ENCODE measurements at regions not wholly inside any gene's neighbourhood (a gene's known extent, or its start where the extent isn't known, plus 50 kb on each side); places are given as distances from the start of the nearest gene placed in this dataset.

DNA sequence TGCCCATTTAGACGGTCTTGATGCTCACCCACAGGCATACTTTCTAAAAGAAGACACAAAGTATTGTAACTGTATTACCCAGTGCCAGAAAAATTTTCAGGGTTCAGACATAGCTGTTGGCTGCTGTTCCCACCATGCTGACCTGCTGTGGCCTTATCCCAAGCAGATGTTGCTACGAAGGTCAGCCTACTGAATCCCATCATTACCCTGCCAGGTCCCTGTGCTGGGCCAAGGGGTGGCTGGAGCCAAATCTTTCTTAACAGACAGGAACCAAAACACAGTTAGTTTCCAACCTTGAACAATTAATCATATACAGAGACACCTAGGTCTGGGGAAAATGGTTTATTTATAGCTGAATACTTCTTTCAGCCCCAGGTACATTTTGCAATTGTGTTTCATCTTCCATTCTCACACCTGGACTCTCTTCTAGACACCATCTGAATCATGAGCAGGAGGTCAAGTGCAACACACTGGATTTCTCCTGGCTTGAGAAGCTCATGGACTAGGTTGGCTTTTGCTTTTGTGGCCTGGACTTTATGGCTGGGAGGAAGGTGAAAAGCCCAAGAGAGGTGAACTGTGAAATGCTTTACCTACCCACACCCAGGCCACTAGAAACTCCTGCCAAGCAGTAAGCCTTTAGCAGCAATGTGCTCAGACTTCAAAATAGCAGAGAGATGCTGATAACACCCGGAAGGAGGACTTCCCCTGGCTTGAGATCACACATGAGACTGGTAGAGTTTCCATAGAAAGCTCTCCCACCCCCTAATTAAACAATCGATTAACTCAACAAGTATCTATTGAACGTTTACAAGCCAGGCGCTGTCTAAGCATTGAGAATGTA, 150.1 kb downstream of the SUDS3 start:
- Mint-ChIP-seq H3K9me3 (no peaks in the 10 kb centered on the region), H3K36me3 (ENCODE audit: low read depth) (no peaks in the 10 kb centered on the region), H3K27ac (no peak overlapping the region), H3K27me3 (ENCODE audit: insufficient read depth) (peaks cover 3% of the 10 kb centered on the region), H3K4me1 (peaks cover 3% of the 10 kb centered on the region), H3K4me3 (no peak overlapping the region)
- Histone ChIP-seq H3K9ac (ENCODE audit: extremely low read depth, low read length, poor library complexity, severe bottlenecking) (no peak overlapping the region), H3K27ac (ENCODE audit: low read depth, low read length) (no peak overlapping the region), H3K4me3 (ENCODE audit: low read length) (no peak overlapping the region), H3K36me3 (ENCODE audit: control insufficient read depth, insufficient read depth, low read length) (no peaks in the 10 kb centered on the region), H3K4me1 (ENCODE audit: control insufficient read depth, insufficient read depth, low read length) (no peaks in the 10 kb centered on the region), H3K27me3 (ENCODE audit: control insufficient read depth, insufficient read depth, low read length, poor library complexity, severe bottlenecking) (no peaks in the 10 kb centered on the region), H3K9me3 (ENCODE audit: control insufficient read depth, low read length) (no peaks in the 10 kb centered on the region)
- WGBS, 2 experiments (ENCODE audit: insufficient coverage in 1 of 2, insufficient read length in 1 of 2) = 96 to 98% methylated on average over 6 of the region's 6 CpGs
- DNase-seq = no peak
- TF ChIP-seq, protein P1, sequence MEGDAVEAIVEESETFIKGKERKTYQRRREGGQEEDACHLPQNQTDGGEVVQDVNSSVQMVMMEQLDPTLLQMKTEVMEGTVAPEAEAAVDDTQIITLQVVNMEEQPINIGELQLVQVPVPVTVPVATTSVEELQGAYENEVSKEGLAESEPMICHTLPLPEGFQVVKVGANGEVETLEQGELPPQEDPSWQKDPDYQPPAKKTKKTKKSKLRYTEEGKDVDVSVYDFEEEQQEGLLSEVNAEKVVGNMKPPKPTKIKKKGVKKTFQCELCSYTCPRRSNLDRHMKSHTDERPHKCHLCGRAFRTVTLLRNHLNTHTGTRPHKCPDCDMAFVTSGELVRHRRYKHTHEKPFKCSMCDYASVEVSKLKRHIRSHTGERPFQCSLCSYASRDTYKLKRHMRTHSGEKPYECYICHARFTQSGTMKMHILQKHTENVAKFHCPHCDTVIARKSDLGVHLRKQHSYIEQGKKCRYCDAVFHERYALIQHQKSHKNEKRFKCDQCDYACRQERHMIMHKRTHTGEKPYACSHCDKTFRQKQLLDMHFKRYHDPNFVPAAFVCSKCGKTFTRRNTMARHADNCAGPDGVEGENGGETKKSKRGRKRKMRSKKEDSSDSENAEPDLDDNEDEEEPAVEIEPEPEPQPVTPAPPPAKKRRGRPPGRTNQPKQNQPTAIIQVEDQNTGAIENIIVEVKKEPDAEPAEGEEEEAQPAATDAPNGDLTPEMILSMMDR (conservative IDR thresholded peaks at IDR 0.05) = no peak

DNA sequence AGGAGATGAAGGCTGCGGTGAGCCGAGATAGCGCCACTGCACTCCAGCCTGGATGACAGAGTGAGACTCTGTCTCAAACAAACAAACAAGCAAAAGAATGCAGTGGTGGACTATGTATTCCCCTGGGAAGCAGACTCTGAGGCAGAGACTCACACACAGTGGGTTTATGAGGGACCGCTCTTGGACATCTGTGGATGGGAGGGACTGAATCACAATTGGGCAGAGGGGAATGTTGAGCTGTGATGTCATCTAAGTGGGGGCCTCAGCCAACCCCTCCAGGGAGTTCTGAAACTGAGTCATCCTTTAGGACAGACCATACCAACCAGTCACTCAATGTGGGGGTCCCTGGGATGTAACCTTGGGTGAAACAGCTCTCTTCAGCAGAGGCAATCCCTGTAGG, 151.0 kb downstream of the SUDS3 start:
- Histone ChIP-seq H3K4me1 (ENCODE audit: control insufficient read depth, insufficient read depth, low read length) (no peaks in the 10 kb centered on the region), H3K9me3 (ENCODE audit: control insufficient read depth, low read length) (no peaks in the 10 kb centered on the region), H3K36me3 (ENCODE audit: control insufficient read depth, insufficient read depth, low read length) (no peaks in the 10 kb centered on the region), H3K9ac (ENCODE audit: extremely low read depth, low read length, poor library complexity, severe bottlenecking) (no peak overlapping the region), H3K4me3 (ENCODE audit: low read length) (no peak overlapping the region), H3K27ac (ENCODE audit: low read depth, low read length) (no peak overlapping the region), H3K27me3 (ENCODE audit: control insufficient read depth, insufficient read depth, low read length, poor library complexity, severe bottlenecking) (no peaks in the 10 kb centered on the region)
- H3K27me3 Mint-ChIP-seq (ENCODE audit: insufficient read depth) = peaks cover 3% of the 10 kb centered on the region
- H3K4me3 Mint-ChIP-seq = no peak overlapping the region
- no peak for DNase-seq
- H3K27ac Mint-ChIP-seq = no peak overlapping the region
- H3K9me3 Mint-ChIP-seq = no peaks in the 10 kb centered on the region
- TF ChIP-seq, protein P1 (conservative IDR thresholded peaks at IDR 0.05) = no peak
- WGBS, 2 experiments (ENCODE audit: insufficient coverage in 1 of 2, insufficient read length in 1 of 2) = 94 to 96% methylated on average over 4 of the region's 4 CpGs
- no peaks in the 10 kb centered on the region for H3K4me1 Mint-ChIP-seq
- no peaks in the 10 kb centered on the region for H3K36me3 Mint-ChIP-seq (ENCODE audit: low read depth)

DNA sequence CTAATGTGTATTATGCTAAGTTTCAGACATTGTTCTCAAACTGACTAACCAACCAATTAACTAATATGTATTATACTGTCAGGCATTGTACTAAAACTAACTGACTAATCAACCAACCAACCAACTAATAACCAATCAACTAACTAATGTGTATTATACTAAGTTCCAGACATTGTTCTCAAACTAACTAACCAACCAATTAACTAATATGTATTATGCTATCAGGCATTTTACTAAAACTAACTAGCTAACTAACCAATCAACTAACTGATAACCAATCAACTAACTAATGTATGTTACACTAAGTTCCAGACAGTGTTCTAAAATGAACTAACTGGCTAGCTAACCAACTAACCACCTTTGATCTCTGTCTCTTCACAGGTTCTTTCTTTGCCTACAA, 152.3 kb downstream of the SUDS3 start:
- Mint-ChIP-seq H3K9me3 (no peaks in the 10 kb centered on the region), H3K4me3 (no peak overlapping the region), H3K27me3 (ENCODE audit: insufficient read depth) (peaks cover 1% of the 10 kb centered on the region), H3K27ac (no peak overlapping the region), H3K4me1 (no peaks in the 10 kb centered on the region), H3K36me3 (ENCODE audit: low read depth) (no peaks in the 10 kb centered on the region)
- no peaks in the 10 kb centered on the region for H3K27me3 ChIP-seq (ENCODE audit: control insufficient read depth, insufficient read depth, low read length, poor library complexity, severe bottlenecking)
- no peaks in the 10 kb centered on the region for H3K9me3 ChIP-seq (ENCODE audit: control insufficient read depth, low read length)
- H3K27ac ChIP-seq (ENCODE audit: low read depth, low read length) = no peak overlapping the region
- H3K4me1 ChIP-seq (ENCODE audit: control insufficient read depth, insufficient read depth, low read length) = no peaks in the 10 kb centered on the region
- TF ChIP-seq, protein P1 (conservative IDR thresholded peaks at IDR 0.05) = no peak
- DNase-seq = no peak
- no peak overlapping the region for H3K4me3 ChIP-seq (ENCODE audit: low read length)
- no peak overlapping the region for H3K9ac ChIP-seq (ENCODE audit: extremely low read depth, low read length, poor library complexity, severe bottlenecking)
- no peaks in the 10 kb centered on the region for H3K36me3 ChIP-seq (ENCODE audit: control insufficient read depth, insufficient read depth, low read length)
